ENCODE measurements at regions not wholly inside any gene's neighbourhood (a gene's known extent, or its start where the extent isn't known, plus 50 kb on each side); places are given as distances from the start of the nearest gene placed in this dataset.

- TF ChIP-seq DPF2 (CRISPR knock-in tag; IDR thresholded peaks at IDR 0.05; ENCODE audit: borderline replicate concordance, low read depth) (no peak), HMGXB3 (CRISPR knock-in tag; IDR thresholded peaks at IDR 0.05; ENCODE audit: borderline replicate concordance) (no peak), POLR2AphosphoS5 (IDR thresholded peaks at IDR 0.05; ENCODE audit: low read depth, low read length) (no peak), YY1 (IDR thresholded peaks at IDR 0.05; ENCODE audit: insufficient read depth, insufficient replicate concordance, low read depth, low read length) (no peak), CTCF (CRISPR knock-in tag; IDR thresholded peaks at IDR 0.05) (no peak), ZBED4 (CRISPR knock-in tag; IDR thresholded peaks at IDR 0.05; ENCODE audit: borderline replicate concordance) (no peak), BRCA1 (CRISPR knock-in tag; IDR thresholded peaks at IDR 0.05) (no peak), ZFP37 (CRISPR knock-in tag; IDR thresholded peaks at IDR 0.05; ENCODE audit: borderline replicate concordance) (no peak)
- TF ChIP-seq, protein P1, sequence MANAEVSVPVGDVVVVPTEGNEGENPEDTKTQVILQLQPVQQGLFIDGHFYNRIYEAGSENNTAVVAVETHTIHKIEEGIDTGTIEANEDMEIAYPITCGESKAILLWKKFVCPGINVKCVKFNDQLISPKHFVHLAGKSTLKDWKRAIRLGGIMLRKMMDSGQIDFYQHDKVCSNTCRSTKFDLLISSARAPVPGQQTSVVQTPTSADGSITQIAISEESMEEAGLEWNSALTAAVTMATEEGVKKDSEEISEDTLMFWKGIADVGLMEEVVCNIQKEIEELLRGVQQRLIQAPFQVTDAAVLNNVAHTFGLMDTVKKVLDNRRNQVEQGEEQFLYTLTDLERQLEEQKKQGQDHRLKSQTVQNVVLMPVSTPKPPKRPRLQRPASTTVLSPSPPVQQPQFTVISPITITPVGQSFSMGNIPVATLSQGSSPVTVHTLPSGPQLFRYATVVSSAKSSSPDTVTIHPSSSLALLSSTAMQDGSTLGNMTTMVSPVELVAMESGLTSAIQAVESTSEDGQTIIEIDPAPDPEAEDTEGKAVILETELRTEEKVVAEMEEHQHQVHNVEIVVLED (CRISPR knock-in tag; IDR thresholded peaks at IDR 0.05; ENCODE audit: borderline replicate concordance): no peak
Measured at GRCh38 chr1:218585511-218586184, 240.5 kb downstream of the TGFB2 start.

Data from HepG2 (cell line).